Gastrocnemius medialis (tissue), 4 donors: ENCODE measurements at regions not wholly inside any gene's neighbourhood (a gene's known extent, or its start where the extent isn't known, plus 50 kb on each side); places are given as distances from the start of the nearest gene placed in this dataset.

Source experiments
- ATAC-seq, 2 donors: fragments of 150-250 bp; one replicate each; pipeline ENCODE4 v1.9.1; 2016
- DNase-seq, 2 donors: peaks; one replicate each; pipeline ENCODE4 v3.0.0-alpha.2; 2019
- H3K27ac ChIP-seq, 4 donors: fragments of 200-600 bp; sonication (generic); 1 replicate in 1 of 4; 2 replicates in 3 of 4; pipeline ENCODE4 v1.5.1; 2016 to 2018; ENCODE audit warnings: mild to moderate bottlenecking in 2 of 4, moderate library complexity in 1 of 4
- H3K27me3 ChIP-seq, 3 donors: fragments of 200-600 bp; sonication (generic) in 2 of 3; 1 replicate in 1 of 3; 2 replicates in 2 of 3; pipeline versions ENCODE4 v1.5.1 to v1.6.0; 2016 to 2019; ENCODE audit warnings: mild to moderate bottlenecking in 1 of 3, moderate library complexity in 1 of 3
- H3K36me3 ChIP-seq, 2 donors: fragments of 200-600 bp; sonication (generic) in 1 of 2; one replicate each; pipeline ENCODE4 v1.5.1; 2017 to 2018
- H3K4me1 ChIP-seq, 2 donors: fragments of 200-600 bp; sonication (generic) in 1 of 2; one replicate each; pipeline ENCODE4 v1.5.1; 2016 to 2017; ENCODE audit warnings: mild to moderate bottlenecking in 2 of 2
- H3K4me3 ChIP-seq, 4 donors: fragments of 200-600 bp; sonication (generic) in 3 of 4; 1 replicate in 1 of 4; 2 replicates in 3 of 4; pipeline ENCODE4 v1.5.1; 2016 to 2019; ENCODE audit warnings: mild to moderate bottlenecking in 2 of 4
- H3K9me3 ChIP-seq, 3 donors: fragments of 200-600 bp; sonication (generic) in 2 of 3; 1 replicate in 1 of 3; 2 replicates in 2 of 3; pipeline ENCODE4 v1.5.1; 2016 to 2019
- POLR2A ChIP-seq, 2 donors: fragments of 450-650 bp; IDR thresholded peaks; one replicate each; pipeline ENCODE4 v1.6.1; 2017; ENCODE audit warnings: antibody characterized with exemption in 2 of 2, mild to moderate bottlenecking in 2 of 2, moderate library complexity in 2 of 2
- in situ Hi-C, 4 donors: fragments of 200-750 bp; cut with MboI; loops; one replicate each; pipeline versions ENCODE4 v1.15.0 to v1.8.0; 2017; ENCODE audit warnings: low sequenced_read_pairs in 4 of 4
- intact Hi-C: fragments of 100-400 bp; cut with DNase I; formaldehyde crosslinking; loops from one replicate; pipeline ENCODE4 v1.15.1; 2023; ENCODE audit warnings: low total_unique reads
- TF ChIP-seq, protein P1 (sequence below), 5 experiments: fragments of 450-650 bp in 3 of 5; fragments of 200-600 bp in 2 of 5; sonication (generic) in 2 of 5; IDR thresholded peaks in 4 of 5; conservative IDR thresholded peaks in 1 of 5; 1 replicate in 4 of 5; 2 replicates in 1 of 5; pipeline ENCODE4 v1.5.1; 2016 to 2019; ENCODE audit warnings: antibody characterized with exemption in 5 of 5, mild to moderate bottlenecking in 3 of 5, moderate library complexity in 3 of 5

DNA sequence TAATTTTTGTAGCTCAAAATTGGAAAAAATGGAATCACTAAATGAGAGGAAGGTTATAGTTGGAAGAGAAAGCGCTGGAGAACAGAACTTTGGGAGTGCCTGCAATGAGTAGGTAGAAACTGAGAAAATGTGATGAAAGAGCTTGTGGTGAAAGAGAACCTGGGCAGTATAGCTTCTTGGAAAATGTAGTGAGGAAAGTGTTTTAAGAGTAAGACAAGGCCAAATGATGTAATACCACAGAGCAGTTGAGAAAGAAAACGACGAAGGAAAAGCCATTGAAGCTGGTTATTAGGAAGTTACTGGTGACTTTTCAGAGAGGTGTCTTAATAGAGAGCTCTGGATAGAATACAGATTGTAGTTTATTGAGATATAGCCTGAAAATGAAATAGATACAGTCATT, 255.3 kb downstream of the AEBP2 start:
- Histone ChIP-seq H3K9me3 (no peaks in the 10 kb centered on the region), H3K36me3 (no peaks in the 10 kb centered on the region), H3K4me3 (no peak overlapping the region), H3K27ac (no peak overlapping the region), H3K4me1 (no peaks in the 10 kb centered on the region), H3K27me3 (no peaks in the 10 kb centered on the region)
- DNase-seq: no peak
- TF ChIP-seq, protein P1, sequence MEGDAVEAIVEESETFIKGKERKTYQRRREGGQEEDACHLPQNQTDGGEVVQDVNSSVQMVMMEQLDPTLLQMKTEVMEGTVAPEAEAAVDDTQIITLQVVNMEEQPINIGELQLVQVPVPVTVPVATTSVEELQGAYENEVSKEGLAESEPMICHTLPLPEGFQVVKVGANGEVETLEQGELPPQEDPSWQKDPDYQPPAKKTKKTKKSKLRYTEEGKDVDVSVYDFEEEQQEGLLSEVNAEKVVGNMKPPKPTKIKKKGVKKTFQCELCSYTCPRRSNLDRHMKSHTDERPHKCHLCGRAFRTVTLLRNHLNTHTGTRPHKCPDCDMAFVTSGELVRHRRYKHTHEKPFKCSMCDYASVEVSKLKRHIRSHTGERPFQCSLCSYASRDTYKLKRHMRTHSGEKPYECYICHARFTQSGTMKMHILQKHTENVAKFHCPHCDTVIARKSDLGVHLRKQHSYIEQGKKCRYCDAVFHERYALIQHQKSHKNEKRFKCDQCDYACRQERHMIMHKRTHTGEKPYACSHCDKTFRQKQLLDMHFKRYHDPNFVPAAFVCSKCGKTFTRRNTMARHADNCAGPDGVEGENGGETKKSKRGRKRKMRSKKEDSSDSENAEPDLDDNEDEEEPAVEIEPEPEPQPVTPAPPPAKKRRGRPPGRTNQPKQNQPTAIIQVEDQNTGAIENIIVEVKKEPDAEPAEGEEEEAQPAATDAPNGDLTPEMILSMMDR (IDR thresholded peaks at IDR 0.05 in 4 of 5, conservative IDR thresholded peaks at IDR 0.05 in 1 of 5): no peak
- no peak for TF ChIP-seq POLR2A (IDR thresholded peaks at IDR 0.05)
- ATAC-seq: no peak
- in situ Hi-C loops: no loop called here
- intact Hi-C loops: no loop called here

DNA sequence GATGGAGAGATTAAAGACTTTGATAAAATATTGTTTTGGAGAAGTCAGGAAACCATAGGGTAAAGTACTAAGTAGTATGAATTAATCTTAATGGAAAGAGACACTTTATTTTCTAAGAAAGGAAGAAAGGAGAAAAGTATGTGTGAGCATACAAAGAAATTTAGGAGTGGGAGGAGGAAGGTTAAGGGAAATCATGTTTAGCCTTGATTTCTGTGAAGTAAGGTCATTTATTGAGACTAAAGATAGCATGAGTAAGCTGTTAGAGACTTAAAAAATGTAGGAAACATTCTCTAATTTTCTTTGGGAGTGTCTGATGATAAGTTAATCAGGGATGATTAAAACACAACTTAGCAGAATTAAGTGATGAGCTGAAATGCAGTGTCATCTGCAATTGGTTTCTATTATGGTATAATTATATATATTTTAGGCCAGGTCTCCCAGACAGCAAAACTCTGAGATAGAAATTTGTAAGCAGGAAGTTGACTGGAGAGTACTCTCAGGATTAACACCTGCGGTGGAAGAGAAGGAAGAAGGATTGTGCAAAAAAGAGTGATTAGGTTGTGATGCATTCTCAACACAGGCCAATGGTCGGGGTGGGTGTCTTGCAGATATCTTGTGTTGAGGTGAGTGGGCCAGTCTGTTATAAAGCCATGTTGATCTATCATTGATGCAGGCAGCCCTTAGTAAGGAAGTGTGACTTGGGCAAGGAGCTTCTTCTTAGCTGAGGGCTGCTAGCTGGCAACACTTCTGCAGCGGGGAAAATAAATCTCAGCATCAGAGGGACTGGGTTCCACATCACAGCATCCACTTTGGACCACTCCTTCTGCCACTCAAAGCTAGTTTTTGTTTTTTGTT, 256.2 kb downstream of the AEBP2 start:
- ATAC-seq: no peak

DNA sequence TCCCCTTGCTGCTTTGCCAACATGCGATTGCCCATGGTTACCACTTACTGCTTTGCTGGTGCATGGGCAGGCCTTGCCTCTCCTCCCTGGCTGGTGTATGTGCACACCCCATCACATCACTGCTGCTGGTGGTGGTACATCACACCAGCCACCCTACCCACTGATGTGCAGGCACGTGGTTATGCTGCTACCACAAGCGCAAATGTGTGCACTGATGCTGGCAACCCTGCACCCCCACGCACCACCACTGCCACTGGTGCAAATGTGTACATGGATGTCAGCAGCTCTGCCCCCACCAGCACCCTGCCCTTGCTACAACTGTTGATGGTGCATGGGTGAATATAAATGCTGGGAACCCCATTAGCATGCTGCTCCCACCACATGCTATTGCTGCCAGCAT, 261.7 kb downstream of the AEBP2 start:
- DNase-seq (no peak), ATAC-seq (no peak)
- Histone ChIP-seq H3K4me1 (no peaks in the 10 kb centered on the region), H3K36me3 (no peaks in the 10 kb centered on the region), H3K9me3 (no peaks in the 10 kb centered on the region), H3K4me3 (no peak overlapping the region), H3K27me3 (no peaks in the 10 kb centered on the region), H3K27ac (no peak overlapping the region)
- TF ChIP-seq, protein P1 (IDR thresholded peaks at IDR 0.05 in 4 of 5, conservative IDR thresholded peaks at IDR 0.05 in 1 of 5): no peak
- no peak for TF ChIP-seq POLR2A (IDR thresholded peaks at IDR 0.05)
- intact Hi-C loops (no loop called here), in situ Hi-C loops (no loop called here)

More for the DNA sequence above, 256.2 kb downstream of the AEBP2 start:
- Histone ChIP-seq H3K9me3 (no peaks in the 10 kb centered on the region), H3K27ac (no peak overlapping the region), H3K27me3 (no peaks in the 10 kb centered on the region), H3K4me1 (no peaks in the 10 kb centered on the region), H3K36me3 (no peaks in the 10 kb centered on the region), H3K4me3 (no peak overlapping the region)
- intact Hi-C loops (no loop called here), in situ Hi-C loops (no loop called here)
- no peak for TF ChIP-seq POLR2A (IDR thresholded peaks at IDR 0.05)
- TF ChIP-seq, protein P1 (IDR thresholded peaks at IDR 0.05 in 4 of 5, conservative IDR thresholded peaks at IDR 0.05 in 1 of 5): no peak
- no peak for DNase-seq

DNA sequence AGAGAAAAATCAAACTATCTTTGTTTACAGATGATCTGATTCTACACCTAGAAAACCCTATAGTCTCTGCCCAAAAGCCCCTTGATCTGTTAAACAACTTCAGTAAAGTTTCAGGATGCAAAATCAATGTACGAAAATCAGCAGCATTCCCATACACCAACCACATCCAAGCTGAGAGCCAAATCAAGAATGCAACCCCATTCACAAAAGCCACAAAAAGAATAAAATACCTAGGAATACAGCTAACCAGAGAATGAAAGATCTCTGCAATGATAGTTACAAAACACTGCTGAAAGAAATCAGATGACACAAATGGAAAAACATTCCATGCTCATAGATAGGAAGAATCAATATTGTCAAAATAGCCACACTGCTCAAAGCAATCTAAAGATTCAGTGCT, 265.7 kb downstream of the AEBP2 start:
- no peaks in the 10 kb centered on the region for H3K4me1 ChIP-seq
- no peaks in the 10 kb centered on the region for H3K9me3 ChIP-seq
- intact Hi-C loops: no loop called here
- in situ Hi-C loops: no loop called here
- no peaks in the 10 kb centered on the region for H3K27me3 ChIP-seq
- ATAC-seq (no peak), DNase-seq (no peak)
- H3K27ac ChIP-seq: no peak overlapping the region
- no peak overlapping the region for H3K4me3 ChIP-seq
- TF ChIP-seq, protein P1 (IDR thresholded peaks at IDR 0.05 in 4 of 5, conservative IDR thresholded peaks at IDR 0.05 in 1 of 5): no peak
- TF ChIP-seq POLR2A (IDR thresholded peaks at IDR 0.05): no peak
- H3K36me3 ChIP-seq: no peaks in the 10 kb centered on the region
